ENCODE measurements at regions not wholly inside any gene's neighbourhood (a gene's known extent, or its start where the extent isn't known, plus 50 kb on each side); places are given as distances from the start of the nearest gene placed in this dataset.

DNA sequence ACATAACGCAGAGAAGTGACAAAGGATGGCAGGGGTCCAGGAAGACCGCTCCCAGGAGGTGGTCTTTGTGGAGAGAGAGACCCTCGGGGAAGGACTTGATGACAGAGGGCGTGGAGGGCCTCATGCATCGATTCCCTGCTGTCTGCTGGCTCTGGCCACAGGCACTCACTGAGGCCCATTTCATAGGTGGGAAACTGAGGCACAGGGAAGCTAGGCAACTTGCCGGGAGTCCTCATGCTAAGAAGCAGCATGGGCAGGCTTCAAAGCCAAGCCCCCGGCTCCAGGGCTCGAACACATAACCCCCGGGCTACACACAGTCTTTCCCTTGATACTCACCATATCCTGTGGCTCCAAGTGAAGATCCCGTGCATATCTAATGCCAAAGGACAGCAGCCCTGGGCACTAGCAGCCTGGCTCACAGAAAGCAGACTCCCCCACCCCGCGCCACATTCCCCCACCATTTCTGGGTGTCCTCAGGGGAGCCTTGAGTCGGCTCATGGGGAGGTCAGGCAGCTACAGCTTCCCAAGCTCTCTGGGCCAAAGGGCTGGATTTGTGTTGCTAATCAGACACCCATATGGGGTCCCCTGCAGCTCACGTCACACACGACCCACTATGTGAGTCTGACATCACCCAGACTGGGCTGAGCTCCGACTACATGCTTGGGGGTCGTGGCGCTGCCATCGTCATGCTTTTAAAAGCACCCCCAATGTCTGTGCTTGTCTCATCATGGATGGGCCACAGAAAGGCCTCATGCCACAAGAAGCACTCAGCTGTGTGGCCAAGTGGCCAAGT lies 130.9 kb upstream of the PMEPA1 start:
- POLR2A ChIA-PET = no interaction called here
- H3K36me3 Mint-ChIP-seq (ENCODE audit: low read depth) = no peaks in the 10 kb centered on the region
- H3K4me3 Mint-ChIP-seq = no peak overlapping the region

DNA sequence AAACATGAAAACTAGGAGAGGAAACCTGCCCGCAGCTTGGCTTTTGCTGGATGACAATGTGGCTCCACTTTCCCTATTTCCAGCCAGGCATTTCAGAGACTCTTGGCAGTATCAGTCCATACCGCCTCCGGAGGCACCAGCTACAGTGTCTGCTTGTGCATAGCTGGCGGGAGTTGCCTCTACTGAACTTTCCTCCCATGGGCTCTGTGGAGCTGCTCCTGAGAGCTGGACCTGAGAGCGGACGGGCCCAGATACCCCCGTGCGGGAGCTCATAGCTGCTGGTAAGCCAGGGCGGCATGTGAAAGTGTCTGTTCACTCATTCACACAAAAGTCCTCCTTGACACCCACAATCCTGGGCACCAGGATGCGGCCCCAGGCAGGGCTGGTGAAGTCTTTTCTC lies 130.3 kb upstream of the PMEPA1 start:
- H3K9me3 Mint-ChIP-seq (ENCODE audit: insufficient read depth) = no peaks in the 10 kb centered on the region
- no peaks in the 10 kb centered on the region for H3K27me3 Mint-ChIP-seq (ENCODE audit: low read depth)
- ChIA-PET POLR2A (no interaction called here), CTCF (no interaction called here)
- no peaks in the 10 kb centered on the region for H3K4me1 Mint-ChIP-seq (ENCODE audit: low read depth)
- no peak for DNase-seq
- H3K4me3 Mint-ChIP-seq = no peak overlapping the region
- no peaks in the 10 kb centered on the region for H3K36me3 Mint-ChIP-seq (ENCODE audit: low read depth)
- no peak overlapping the region for H3K27ac Mint-ChIP-seq
- ATAC-seq = no peak

More for the DNA sequence above, 130.9 kb upstream of the PMEPA1 start:
- H3K9me3 Mint-ChIP-seq (ENCODE audit: insufficient read depth) = no peaks in the 10 kb centered on the region
- DNase-seq (no peak), ATAC-seq (no peak)
- CTCF ChIA-PET = no interaction called here
- no peak overlapping the region for H3K27ac Mint-ChIP-seq
- no peaks in the 10 kb centered on the region for H3K4me1 Mint-ChIP-seq (ENCODE audit: low read depth)
- H3K27me3 Mint-ChIP-seq (ENCODE audit: low read depth) = no peaks in the 10 kb centered on the region

DNA sequence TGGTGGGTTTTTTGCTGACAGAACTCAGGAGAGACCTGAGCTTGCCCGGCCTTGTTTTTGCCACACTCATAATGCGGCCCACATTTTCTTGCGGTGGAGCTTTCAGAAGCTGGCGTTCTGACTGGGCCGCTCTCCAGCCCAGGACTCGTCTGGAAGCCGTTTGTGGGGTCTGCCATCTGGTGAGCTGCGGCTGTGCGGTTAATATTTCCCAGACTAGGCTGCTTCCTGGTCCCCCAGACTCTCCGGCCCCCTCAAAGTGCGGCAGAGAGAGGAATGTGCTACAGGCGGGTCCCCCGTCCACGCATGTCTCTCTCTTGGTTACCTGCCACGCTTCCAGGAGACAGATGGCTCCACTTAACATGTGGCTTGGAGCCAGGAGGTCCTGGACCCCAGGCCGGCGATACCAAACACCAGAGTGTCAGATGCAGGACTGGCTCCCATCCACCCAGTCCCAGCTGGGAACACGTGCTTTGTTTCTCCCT lies 128.9 kb upstream of the PMEPA1 start:
- Mint-ChIP-seq H3K4me1 (ENCODE audit: low read depth) (no peaks in the 10 kb centered on the region), H3K27me3 (ENCODE audit: low read depth) (no peaks in the 10 kb centered on the region), H3K27ac (no peak overlapping the region), H3K4me3 (no peak overlapping the region), H3K9me3 (ENCODE audit: insufficient read depth) (no peaks in the 10 kb centered on the region), H3K36me3 (ENCODE audit: low read depth) (no peaks in the 10 kb centered on the region)
- DNase-seq (no peak), ATAC-seq (no peak)
- POLR2A ChIA-PET = no interaction called here
- CTCF ChIA-PET = no interaction called here

DNA sequence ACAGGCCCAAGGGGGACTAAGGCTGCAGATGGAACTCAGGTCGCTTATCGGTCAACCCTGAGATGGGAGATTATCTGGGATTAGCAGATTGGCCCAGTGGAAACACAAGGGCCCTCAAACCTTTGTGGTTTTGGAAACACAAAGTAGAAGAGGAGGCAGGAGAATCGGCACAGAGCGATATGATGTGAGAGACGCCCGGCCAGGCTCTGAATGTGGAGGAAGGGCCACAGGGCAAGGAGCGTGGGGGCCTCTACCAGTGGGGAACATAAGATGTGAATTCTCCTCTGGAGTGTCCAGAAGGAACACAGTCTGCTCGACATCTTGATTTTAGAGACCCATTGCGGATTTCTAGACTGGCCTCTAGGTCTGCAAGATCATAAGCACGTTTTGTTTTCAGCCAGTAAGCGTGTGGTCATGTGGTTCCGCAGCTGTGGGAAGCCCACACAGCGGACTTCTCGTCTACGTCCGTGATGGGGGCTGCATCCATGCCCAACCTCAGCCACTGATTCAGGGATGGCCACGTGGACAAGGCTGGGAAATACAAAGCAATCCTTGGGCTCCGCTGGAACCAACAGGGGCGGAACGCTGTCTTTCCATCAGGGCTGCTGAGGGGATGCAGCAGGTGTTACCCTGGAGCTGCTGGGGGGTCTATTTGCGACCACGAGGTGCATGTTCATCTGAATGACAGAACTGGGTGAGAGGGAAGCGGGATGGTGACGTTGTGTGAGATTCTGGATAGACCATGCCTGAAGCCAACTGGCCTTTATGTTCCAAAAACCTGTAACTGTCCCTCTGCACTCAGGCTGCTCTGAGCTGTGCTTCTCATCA lies 127.6 kb upstream of the PMEPA1 start:
- no peak for ATAC-seq
- Mint-ChIP-seq H3K27me3 (ENCODE audit: low read depth) (no peaks in the 10 kb centered on the region), H3K36me3 (ENCODE audit: low read depth) (no peaks in the 10 kb centered on the region), H3K4me1 (ENCODE audit: low read depth) (no peaks in the 10 kb centered on the region), H3K4me3 (no peak overlapping the region), H3K9me3 (ENCODE audit: insufficient read depth) (no peaks in the 10 kb centered on the region), H3K27ac (no peak overlapping the region)
- DNase-seq = no peak
- CTCF ChIA-PET = no interaction called here
- POLR2A ChIA-PET = no interaction called here

DNA sequence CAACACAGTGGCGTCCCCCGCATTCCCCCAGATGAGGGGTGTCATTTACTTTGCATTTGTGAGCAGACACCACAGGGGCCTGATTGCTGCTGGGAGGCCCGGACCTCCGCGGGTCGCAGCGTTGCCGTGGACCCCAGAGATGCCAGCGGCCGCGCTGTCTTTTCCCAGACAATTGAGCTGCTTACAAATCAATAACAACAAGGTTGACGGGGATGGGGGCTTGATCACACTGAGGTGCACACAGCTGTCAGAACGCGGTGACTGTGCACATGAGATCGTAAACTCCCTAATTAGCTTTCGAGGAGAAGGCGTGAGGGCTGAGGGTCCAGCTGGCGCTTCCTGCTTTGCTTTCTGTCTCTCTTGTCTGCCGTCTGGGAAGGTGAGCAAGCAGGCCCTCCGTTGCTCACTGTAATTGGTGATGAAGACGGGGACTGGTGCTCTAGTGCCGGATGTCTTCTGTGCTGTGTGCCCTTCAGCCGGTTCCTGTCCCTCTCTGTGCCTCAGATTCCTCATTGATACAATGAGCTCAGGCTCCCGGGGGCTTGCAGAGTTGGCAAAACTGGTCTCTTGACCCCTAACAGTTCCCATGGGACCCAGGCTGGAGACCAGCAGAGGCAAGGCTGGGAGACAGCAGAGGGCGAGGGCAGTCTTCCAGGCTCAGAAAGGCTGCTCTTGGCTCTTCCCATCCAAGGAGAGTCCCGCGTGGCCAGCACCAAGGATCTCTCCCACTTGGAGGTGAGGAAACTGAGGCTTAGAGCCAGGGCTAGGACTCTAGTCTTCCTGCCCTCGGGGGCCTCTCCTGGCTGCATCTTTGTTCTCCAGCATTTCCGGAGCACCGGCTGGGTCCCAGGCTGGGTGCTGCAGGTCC lies 126.0 kb upstream of the PMEPA1 start:
- Mint-ChIP-seq H3K4me1 (ENCODE audit: low read depth) (no peaks in the 10 kb centered on the region), H3K27ac (no peak overlapping the region), H3K9me3 (ENCODE audit: insufficient read depth) (no peaks in the 10 kb centered on the region), H3K27me3 (ENCODE audit: low read depth) (no peaks in the 10 kb centered on the region), H3K4me3 (no peak overlapping the region), H3K36me3 (ENCODE audit: low read depth) (no peaks in the 10 kb centered on the region)
- ChIA-PET CTCF (no interaction called here), POLR2A (no interaction called here)
- no peak for ATAC-seq
- no peak for DNase-seq

DNA sequence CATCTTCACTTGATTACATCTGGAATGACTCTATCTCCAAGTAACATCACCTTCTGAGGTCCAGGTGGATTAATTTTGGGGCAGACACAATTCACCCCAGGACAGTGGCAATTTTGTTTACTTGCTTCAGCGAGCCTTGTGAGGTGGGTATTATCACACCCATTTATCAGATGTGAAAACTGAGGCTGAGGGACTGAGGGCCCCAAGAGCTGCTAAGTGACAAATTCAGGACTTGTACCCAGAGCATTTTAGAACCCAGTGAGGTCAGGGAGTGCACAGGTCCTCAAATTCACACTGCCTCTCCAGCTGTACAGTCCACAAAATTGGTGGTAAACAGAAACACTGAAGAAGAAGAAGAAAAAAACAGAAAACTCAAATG lies 125.2 kb upstream of the PMEPA1 start:
- no peaks in the 10 kb centered on the region for H3K4me1 Mint-ChIP-seq (ENCODE audit: low read depth)
- H3K36me3 Mint-ChIP-seq (ENCODE audit: low read depth) = no peaks in the 10 kb centered on the region
- H3K4me3 Mint-ChIP-seq = no peak overlapping the region
- no peaks in the 10 kb centered on the region for H3K9me3 Mint-ChIP-seq (ENCODE audit: insufficient read depth)
- no peaks in the 10 kb centered on the region for H3K27me3 Mint-ChIP-seq (ENCODE audit: low read depth)
- DNase-seq (no peak), ATAC-seq (no peak)
- no peak overlapping the region for H3K27ac Mint-ChIP-seq
- CTCF ChIA-PET = no interaction called here
- POLR2A ChIA-PET = no interaction called here

DNA sequence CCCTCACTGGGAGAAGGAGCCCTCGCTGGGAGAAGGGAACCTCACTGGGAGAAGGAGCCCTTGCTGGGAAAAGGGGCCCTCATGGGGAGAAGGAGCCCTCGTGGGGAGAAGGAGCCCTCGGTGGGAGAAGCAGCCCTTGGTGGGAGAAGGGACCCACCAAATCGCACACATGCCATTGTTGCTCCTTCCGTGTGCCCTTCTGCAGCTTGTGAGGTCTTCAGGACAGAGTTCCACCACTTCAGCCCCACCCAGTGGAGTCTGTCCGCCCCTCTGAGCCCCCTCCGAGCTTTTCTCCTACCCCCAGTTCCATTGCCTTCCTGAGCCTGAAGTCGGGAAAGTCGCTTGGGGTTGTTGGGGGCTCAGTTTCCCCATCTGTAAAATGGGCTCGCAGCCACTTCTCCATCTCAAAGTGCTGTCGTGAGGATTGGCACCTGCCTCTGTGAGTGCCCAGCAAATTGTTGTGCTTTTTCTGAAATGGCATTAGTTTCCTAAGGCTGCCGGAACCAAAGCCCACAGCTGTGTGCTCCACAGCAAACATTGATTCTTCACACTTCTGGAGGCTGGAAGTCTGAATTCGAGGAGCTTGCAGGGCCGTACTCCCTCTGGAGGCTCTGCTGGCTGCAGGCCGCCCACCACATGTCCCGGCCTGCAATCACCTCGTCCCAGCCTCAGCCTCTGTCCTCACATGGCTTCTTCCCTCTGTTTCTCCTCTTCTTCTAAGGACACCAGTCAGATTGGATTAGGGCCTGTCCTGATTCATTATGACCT lies 124.7 kb upstream of the PMEPA1 start:
- POLR2A ChIA-PET = no interaction called here

DNA sequence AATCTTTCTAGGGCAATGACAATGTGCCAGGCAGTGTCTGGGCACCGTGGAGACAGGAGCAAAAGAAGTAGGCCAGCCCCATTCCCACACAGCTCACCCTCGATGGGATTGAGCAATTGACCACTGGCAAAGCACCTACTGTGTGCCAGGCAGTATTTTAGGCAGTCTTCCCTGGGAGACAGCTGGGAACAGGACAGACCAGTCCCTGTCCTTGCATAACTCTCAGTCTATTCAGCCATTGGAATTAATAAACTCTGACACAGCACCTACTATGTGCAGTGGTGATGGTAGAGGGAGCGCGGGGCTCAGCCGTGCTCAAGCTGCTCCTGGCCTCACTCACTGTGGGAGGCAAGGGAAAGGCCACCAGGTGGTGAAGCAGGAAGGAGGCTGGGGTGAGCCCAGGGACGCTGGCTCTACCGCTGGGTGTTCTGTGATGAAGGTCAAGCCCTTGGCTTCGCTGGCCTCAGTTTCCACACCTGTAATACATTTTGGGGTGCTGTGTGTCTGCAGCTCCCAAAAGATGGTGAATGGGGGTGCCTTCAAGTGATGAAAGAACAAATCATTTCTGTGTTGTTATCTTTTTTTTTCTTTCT lies 122.3 kb upstream of the PMEPA1 start:
- no peak for ATAC-seq

More for the DNA sequence above, 124.7 kb upstream of the PMEPA1 start:
- H3K4me1 Mint-ChIP-seq (ENCODE audit: low read depth) = no peaks in the 10 kb centered on the region
- no peaks in the 10 kb centered on the region for H3K36me3 Mint-ChIP-seq (ENCODE audit: low read depth)
- H3K4me3 Mint-ChIP-seq = no peak overlapping the region
- H3K9me3 Mint-ChIP-seq (ENCODE audit: insufficient read depth) = no peaks in the 10 kb centered on the region
- H3K27ac Mint-ChIP-seq = no peak overlapping the region
- CTCF ChIA-PET = no interaction called here
- H3K27me3 Mint-ChIP-seq (ENCODE audit: low read depth) = no peaks in the 10 kb centered on the region
- ATAC-seq (no peak), DNase-seq (no peak)

DNA sequence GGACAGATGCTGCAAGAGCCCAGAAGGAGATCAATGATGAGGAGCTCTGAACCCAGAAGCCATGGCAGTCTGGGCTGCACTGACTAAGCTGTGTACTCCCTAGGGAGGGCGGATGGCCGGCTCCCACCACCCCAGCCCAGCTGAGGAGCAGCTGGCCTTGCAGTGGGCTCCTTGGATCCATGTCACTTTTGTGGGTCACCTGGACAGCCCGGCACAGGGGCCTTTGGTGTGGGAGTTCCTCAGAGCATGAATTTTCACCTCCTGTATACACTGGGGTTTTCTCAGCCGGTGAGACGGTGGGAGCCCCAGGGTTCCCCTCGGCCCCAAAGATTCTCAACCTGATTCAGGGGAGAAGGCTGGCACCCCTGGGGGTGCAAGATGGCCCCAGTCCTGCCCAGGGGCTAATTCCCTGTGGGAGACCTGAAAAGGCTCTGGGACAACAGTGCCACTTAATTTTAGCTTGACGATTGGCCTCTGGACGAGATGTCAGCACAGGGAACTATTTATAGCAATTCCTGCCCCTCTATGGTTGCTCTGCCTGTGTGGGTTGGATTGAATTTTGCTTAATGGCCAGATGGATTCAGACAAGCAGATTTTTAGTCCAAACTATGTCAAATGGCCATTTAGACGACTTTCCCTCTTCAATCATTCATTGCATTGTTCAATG lies 121.6 kb upstream of the PMEPA1 start:
- no peaks in the 10 kb centered on the region for H3K36me3 Mint-ChIP-seq (ENCODE audit: low read depth)
- DNase-seq (no peak), ATAC-seq (no peak)
- H3K4me3 Mint-ChIP-seq = no peak overlapping the region
- H3K27me3 Mint-ChIP-seq (ENCODE audit: low read depth) = no peaks in the 10 kb centered on the region
- POLR2A ChIA-PET = no interaction called here
- H3K27ac Mint-ChIP-seq = no peak overlapping the region
- CTCF ChIA-PET = no interaction called here
- H3K4me1 Mint-ChIP-seq (ENCODE audit: low read depth) = no peaks in the 10 kb centered on the region
- H3K9me3 Mint-ChIP-seq (ENCODE audit: insufficient read depth) = no peaks in the 10 kb centered on the region

More for the DNA sequence above, 122.3 kb upstream of the PMEPA1 start:
- Mint-ChIP-seq H3K4me3 (no peak overlapping the region), H3K27ac (no peak overlapping the region), H3K36me3 (ENCODE audit: low read depth) (no peaks in the 10 kb centered on the region), H3K4me1 (ENCODE audit: low read depth) (no peaks in the 10 kb centered on the region), H3K27me3 (ENCODE audit: low read depth) (no peaks in the 10 kb centered on the region), H3K9me3 (ENCODE audit: insufficient read depth) (no peaks in the 10 kb centered on the region)
- CTCF ChIA-PET = no interaction called here
- no peak for DNase-seq
- POLR2A ChIA-PET = no interaction called here

DNA sequence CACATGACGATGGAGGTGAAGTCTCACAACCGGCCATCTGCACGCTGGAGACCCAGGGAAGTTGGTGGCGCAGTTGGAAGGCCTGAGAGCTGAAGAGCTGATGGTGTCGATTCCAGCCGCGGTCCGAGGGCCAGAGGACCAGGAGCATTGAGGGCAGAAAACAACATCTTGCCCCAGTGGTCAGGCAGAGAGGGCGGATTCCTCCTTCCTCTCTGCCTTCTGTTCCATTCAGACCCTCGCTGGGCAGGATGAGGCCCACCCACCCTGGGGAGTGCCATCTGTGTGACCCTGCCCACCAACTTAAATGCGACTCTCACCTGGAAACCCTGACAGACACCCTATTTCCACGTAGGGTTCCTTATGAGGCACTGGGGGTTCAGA lies 120.7 kb upstream of the PMEPA1 start:
- ChIA-PET POLR2A (no interaction called here), CTCF (no interaction called here)
- Mint-ChIP-seq H3K9me3 (ENCODE audit: insufficient read depth) (no peaks in the 10 kb centered on the region), H3K4me3 (no peak overlapping the region), H3K36me3 (ENCODE audit: low read depth) (no peaks in the 10 kb centered on the region), H3K4me1 (ENCODE audit: low read depth) (no peaks in the 10 kb centered on the region), H3K27ac (no peak overlapping the region), H3K27me3 (ENCODE audit: low read depth) (no peaks in the 10 kb centered on the region)
- DNase-seq = no peak
- no peak for ATAC-seq
